PC-3 (cell line): ENCODE measurements at regions not wholly inside any gene's neighbourhood (a gene's known extent, or its start where the extent isn't known, plus 50 kb on each side); places are given as distances from the start of the nearest gene placed in this dataset.

Experiments
- ATAC-seq: fragments of 200-7000 bp; cut with Tn5 transposase; 2 replicates; pipeline ENCODE4 v1.9.1; 2020; ENCODE audit warnings: mild to moderate bottlenecking, moderate library complexity
- BruUV-seq: library from RNA; stranded (reverse); fragments of 400-500 nt; replicated peaks from 2 replicates; lab custom pipeline; 2021; lab: Mats Ljungman, UMichigan
- CTCF ChIA-PET: fragments of 300-600 bp; sonication (Branson Sonifier 250); formaldehyde crosslinking; loops from one replicate; lab custom pipeline; 2022; ENCODE audit warnings: antibody characterized with exemption; lab: Charles Lee
- POLR2A ChIA-PET: fragments of 300-600 bp; sonication (Branson Sonifier 250); formaldehyde crosslinking; loops from one replicate; lab custom pipeline; 2022; ENCODE audit warnings: antibody characterized with exemption; ENCODE audit not compliant: unreplicated experiment; lab: Charles Lee
- DNase-seq: peaks from one replicate; pipeline ENCODE4 v3.0.0-alpha.2; 2015
- H2AFZ ChIP-seq: fragments of 300-600 bp; sonication (generic); 2 replicates; pipeline ENCODE4 v1.6.0; 2016; ENCODE audit warnings: antibody characterized with exemption, low read length
- H3F3A ChIP-seq: fragments of 300-600 bp; sonication (generic); one replicate; pipeline ENCODE4 v1.6.0; 2017; ENCODE audit warnings: antibody characterized with exemption, low read length, control low read depth, mild to moderate bottlenecking; ENCODE audit not compliant: unreplicated experiment
- H3K27ac ChIP-seq: fragments of 300-600 bp; sonication (generic); 2 replicates; pipeline ENCODE4 v1.5.1; 2016; ENCODE audit warnings: mild to moderate bottlenecking, low read length
- H3K27me3 ChIP-seq: fragments of 300-600 bp; sonication (generic); 2 replicates; pipeline ENCODE4 v1.6.1; 2016; ENCODE audit warnings: low read length, mixed read lengths
- H3K36me3 ChIP-seq: fragments of 300-600 bp; sonication (generic); 2 replicates; pipeline ENCODE4 v1.6.1; 2016; ENCODE audit warnings: low read depth, mixed run types, low read length, mixed read lengths
- H3K4me1 ChIP-seq: fragments of 300-600 bp; sonication (generic); 2 replicates; pipeline ENCODE4 v1.5.1; 2016; ENCODE audit warnings: low read length; ENCODE audit not compliant: insufficient read depth
- H3K4me2 ChIP-seq: fragments of 300-600 bp; sonication (generic); 2 replicates; pipeline ENCODE4 v1.6.0; 2016; ENCODE audit warnings: low read length
- H3K4me3 ChIP-seq: fragments of 300-600 bp; sonication (generic); 2 replicates; pipeline ENCODE4 v1.5.1; 2016; ENCODE audit warnings: mild to moderate bottlenecking, low read length, mixed read lengths
- H3K79me2 ChIP-seq: fragments of 300-600 bp; sonication (generic); 2 replicates; pipeline ENCODE4 v1.6.1; 2017; ENCODE audit warnings: low read length, mixed read lengths
- H3K9ac ChIP-seq: fragments of 300-600 bp; sonication (generic); 2 replicates; pipeline ENCODE4 v1.6.0; 2016; ENCODE audit warnings: mild to moderate bottlenecking, low read length
- H3K9me2 ChIP-seq: fragments of 300-600 bp; sonication (generic); replicated peaks from 2 replicates; pipeline ENCODE4 v1.6.1; 2016; ENCODE audit warnings: mixed run types, low read length, mixed read lengths
- H3K9me3 ChIP-seq: fragments of 300-600 bp; sonication (generic); 2 replicates; pipeline ENCODE4 v1.6.1; 2016; ENCODE audit warnings: low read length, mixed read lengths
- H4K20me1 ChIP-seq: fragments of 300-600 bp; sonication (generic); 2 replicates; pipeline ENCODE4 v1.6.1; 2016; ENCODE audit warnings: low read length, mixed read lengths
- EZH2 ChIP-seq: fragments of 300-600 bp; sonication (generic); IDR thresholded peaks from one replicate; pipeline ENCODE4 v1.6.1; 2017; ENCODE audit warnings: antibody characterized with exemption, mild to moderate bottlenecking, low read length; ENCODE audit not compliant: unreplicated experiment
- EZH2phosphoT487 ChIP-seq: fragments of 300-600 bp; sonication (generic); IDR thresholded peaks from 2 replicates; pipeline ENCODE4 v1.6.1; 2018; ENCODE audit warnings: mild to moderate bottlenecking, antibody characterized with exemption, low read length, borderline replicate concordance
- intact Hi-C: fragments of 100-400 bp; cut with micrococcal nuclease; formaldehyde crosslinking; loops from 2 replicates; pipeline ENCODE4 v1.9.0; 2023
- TF ChIP-seq, protein P1 (sequence below): fragments of 300-600 bp; sonication (generic); conservative IDR thresholded peaks from 2 replicates; pipeline ENCODE4 v1.5.1; 2017; ENCODE audit warnings: antibody characterized with exemption, low read depth, mild to moderate bottlenecking, low read length

DNA sequence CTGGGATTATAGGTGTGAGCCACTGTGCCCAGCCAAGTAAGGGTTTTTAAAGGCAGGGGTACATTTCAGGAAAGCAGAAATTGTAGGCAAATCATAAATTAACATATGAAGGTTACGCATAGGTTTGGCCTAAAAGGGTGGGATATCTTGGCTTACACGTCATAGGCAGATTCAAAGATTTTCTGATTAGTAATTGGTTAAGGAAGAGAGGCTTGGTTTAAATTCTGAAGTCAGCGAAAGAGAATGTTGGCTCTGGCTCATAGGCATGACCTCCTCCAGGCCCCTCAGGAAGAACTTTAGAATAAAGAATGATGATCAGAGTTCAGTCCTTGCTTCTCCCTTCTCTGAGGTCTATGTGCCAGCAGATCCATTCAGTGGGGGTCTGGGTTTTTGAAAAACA, 124.8 kb upstream of the RBBP6 start:
- DNase-seq (no peak), ATAC-seq (no peak)
- Histone ChIP-seq H2AFZ (no peak overlapping the region), H3K36me3 (no peaks in the 10 kb centered on the region), H3K4me3 (no peak overlapping the region), H3K4me1 (no peaks in the 10 kb centered on the region), H3K9me3 (no peaks in the 10 kb centered on the region), H3K27me3 (peaks cover 17% of the 10 kb centered on the region), H3K9me2 (no peaks in the 10 kb centered on the region), H4K20me1 (no peaks in the 10 kb centered on the region), H3K4me2 (no peak overlapping the region), H3K9ac (no peak overlapping the region), H3K27ac (no peak overlapping the region), H3K79me2 (no peaks in the 10 kb centered on the region), H3F3A (no peaks in the 10 kb centered on the region)
- TF ChIP-seq, protein P1, sequence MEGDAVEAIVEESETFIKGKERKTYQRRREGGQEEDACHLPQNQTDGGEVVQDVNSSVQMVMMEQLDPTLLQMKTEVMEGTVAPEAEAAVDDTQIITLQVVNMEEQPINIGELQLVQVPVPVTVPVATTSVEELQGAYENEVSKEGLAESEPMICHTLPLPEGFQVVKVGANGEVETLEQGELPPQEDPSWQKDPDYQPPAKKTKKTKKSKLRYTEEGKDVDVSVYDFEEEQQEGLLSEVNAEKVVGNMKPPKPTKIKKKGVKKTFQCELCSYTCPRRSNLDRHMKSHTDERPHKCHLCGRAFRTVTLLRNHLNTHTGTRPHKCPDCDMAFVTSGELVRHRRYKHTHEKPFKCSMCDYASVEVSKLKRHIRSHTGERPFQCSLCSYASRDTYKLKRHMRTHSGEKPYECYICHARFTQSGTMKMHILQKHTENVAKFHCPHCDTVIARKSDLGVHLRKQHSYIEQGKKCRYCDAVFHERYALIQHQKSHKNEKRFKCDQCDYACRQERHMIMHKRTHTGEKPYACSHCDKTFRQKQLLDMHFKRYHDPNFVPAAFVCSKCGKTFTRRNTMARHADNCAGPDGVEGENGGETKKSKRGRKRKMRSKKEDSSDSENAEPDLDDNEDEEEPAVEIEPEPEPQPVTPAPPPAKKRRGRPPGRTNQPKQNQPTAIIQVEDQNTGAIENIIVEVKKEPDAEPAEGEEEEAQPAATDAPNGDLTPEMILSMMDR = no peak
- TF ChIP-seq EZH2phosphoT487 (no peak), EZH2 (no peak)
- intact Hi-C loops = no loop called here
- no TSS peak for BruUV-seq
- ChIA-PET POLR2A (no interaction called here), CTCF (no interaction called here)

DNA sequence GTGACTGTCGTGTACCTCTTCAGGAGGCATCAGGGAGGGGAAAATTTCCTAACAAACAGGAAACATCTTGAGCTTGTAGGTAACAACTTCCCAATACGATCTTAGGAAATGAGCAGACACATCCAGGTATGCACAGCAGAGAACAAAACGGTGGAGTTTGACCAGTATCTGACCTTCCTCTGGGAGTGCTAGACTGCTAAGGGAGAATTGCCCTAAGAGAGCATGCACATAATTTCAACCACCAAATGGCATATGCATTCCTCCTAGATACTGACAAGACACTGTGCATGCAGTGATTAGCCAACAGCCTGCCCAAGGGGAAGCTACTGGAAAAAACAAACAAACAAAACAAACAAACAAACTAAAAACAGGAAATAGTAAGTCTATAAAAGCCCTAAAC, 120.6 kb upstream of the RBBP6 start:
- intact Hi-C loops = no loop called here
- ChIA-PET CTCF (no interaction called here), POLR2A (no interaction called here)
- BruUV-seq = no TSS peak
- Histone ChIP-seq H3K4me1 (no peaks in the 10 kb centered on the region), H3K9me2 (no peaks in the 10 kb centered on the region), H4K20me1 (no peaks in the 10 kb centered on the region), H3K79me2 (no peaks in the 10 kb centered on the region), H3K9ac (no peak overlapping the region), H3K4me2 (no peak overlapping the region), H3K27ac (no peak overlapping the region), H3K9me3 (no peaks in the 10 kb centered on the region), H3K36me3 (no peaks in the 10 kb centered on the region), H3K4me3 (no peak overlapping the region), H2AFZ (no peak overlapping the region), H3F3A (no peaks in the 10 kb centered on the region), H3K27me3 (peaks cover 20% of the 10 kb centered on the region)
- DNase-seq (no peak), ATAC-seq (no peak)
- TF ChIP-seq, protein P1 = no peak
- no peak for TF ChIP-seq EZH2
- no peak for TF ChIP-seq EZH2phosphoT487

GRCh38 chr16:24423312-24423711, 116.1 kb upstream of the RBBP6 start:
- ChIA-PET POLR2A (no interaction called here), CTCF (no interaction called here)
- ATAC-seq = no peak
- DNase-seq = no peak
- TF ChIP-seq EZH2phosphoT487 = no peak
- TF ChIP-seq, protein P1 = no peak
- no peak for TF ChIP-seq EZH2
- Histone ChIP-seq H3K79me2 (no peaks in the 10 kb centered on the region), H3K27ac (no peak overlapping the region), H3F3A (no peaks in the 10 kb centered on the region), H3K9me2 (no peaks in the 10 kb centered on the region), H4K20me1 (no peaks in the 10 kb centered on the region), H3K9me3 (no peaks in the 10 kb centered on the region), H3K27me3 (peaks cover 28% of the 10 kb centered on the region), H3K4me3 (no peak overlapping the region), H3K4me2 (no peak overlapping the region), H3K9ac (no peak overlapping the region), H3K36me3 (no peaks in the 10 kb centered on the region), H2AFZ (no peak overlapping the region), H3K4me1 (no peaks in the 10 kb centered on the region)
- intact Hi-C loops = no loop called here
- no TSS peak for BruUV-seq
